NCI-H1694 (cell line): ENCODE measurements at regions not wholly inside any gene's neighbourhood (a gene's known extent, or its start where the extent isn't known, plus 50 kb on each side); places are given as distances from the start of the nearest gene placed in this dataset.

Source experiments
- DNase-seq: peaks from one replicate; lab custom pipeline; 2025; lab: John Stamatoyannopoulos, UW

DNA sequence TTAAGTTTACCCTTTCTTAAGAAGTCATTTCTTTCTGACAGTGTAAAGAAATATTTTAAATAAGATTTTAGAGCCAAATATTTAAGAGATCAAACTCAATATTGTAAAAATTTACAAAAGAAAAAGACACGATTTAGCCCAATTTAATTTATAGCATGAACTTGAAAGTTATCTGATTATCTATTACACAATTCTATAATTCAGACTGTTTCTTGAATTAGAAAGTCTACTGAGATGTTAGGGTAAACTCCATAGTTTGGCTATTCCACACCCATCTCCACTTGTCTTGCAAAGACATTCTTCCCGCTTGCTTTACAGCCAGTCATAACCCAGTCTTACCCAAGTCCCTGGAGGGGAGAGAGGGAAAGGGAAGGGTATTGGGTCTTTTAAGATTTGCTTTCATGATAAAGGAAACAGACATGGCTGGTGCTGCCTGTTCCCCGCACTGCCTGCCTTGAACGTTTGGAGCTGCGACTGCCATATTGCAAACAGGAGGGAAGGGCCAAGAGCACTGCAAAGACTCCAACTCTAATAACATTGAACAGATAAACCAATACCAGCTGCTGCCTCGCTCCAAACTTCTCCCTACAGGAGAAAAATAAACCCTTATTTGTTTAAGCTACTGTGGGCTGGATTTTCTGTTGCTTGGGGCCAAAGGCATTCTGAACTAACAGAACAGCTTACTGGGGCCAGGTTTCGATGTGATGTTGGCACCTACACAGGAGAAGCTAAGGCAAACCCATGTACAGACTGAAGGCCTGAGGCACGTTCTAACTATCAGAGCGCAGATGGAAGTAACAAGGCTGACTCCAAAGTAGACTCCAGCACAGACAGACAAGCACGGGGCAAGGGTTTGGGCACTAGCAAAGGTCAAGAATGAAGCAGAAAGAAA is 552.3 kb upstream of the JARID2 start:
- DNase-seq: no peak

- DNase-seq: no peak
Measured at GRCh38 chr6:14694308-14694707, 551.6 kb upstream of the JARID2 start.

- no peak for DNase-seq
Measured at GRCh38 chr6:14695579-14695978, 550.3 kb upstream of the JARID2 start.

GRCh38 chr6:14696367-14696766 is 549.5 kb upstream of the JARID2 start:
- no peak for DNase-seq

- DNase-seq: no peak
Measured at GRCh38 chr6:14697427-14697826, 548.4 kb upstream of the JARID2 start.

- no peak for DNase-seq
Measured at GRCh38 chr6:14699803-14700601, 545.9 kb upstream of the JARID2 start.

DNA sequence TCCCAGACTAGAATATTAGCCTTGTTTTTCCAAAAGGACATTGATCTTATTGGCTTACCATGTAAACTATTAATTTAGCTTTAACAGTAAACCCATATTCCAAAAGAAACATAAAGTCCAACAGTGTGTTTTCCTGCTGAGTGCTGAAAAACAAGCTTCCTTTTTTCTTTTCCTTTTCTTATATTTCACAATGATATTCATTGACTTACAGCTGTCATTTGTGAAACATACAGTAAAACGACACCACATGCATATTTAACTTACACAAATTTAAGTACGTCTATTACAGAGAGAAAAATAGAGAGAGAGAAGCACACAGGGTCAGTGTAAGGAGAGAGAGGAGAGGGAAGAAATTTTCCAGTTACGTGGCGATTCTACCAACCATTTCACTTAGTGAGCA is 543.9 kb upstream of the JARID2 start:
- DNase-seq: no peak

- DNase-seq: no peak
Measured at GRCh38 chr6:14702678-14703077, 543.2 kb upstream of the JARID2 start.

GRCh38 chr6:14703586-14703985 is 542.3 kb upstream of the JARID2 start:
- DNase-seq: no peak

GRCh38 chr6:14704383-14705271 is 541.2 kb upstream of the JARID2 start:
- no peak for DNase-seq

- DNase-seq: no peak
Measured at GRCh38 chr6:14705841-14706377, 540.0 kb upstream of the JARID2 start.

- DNase-seq: no peak
Measured at GRCh38 chr6:14706378-14706929, 539.4 kb upstream of the JARID2 start.

DNA sequence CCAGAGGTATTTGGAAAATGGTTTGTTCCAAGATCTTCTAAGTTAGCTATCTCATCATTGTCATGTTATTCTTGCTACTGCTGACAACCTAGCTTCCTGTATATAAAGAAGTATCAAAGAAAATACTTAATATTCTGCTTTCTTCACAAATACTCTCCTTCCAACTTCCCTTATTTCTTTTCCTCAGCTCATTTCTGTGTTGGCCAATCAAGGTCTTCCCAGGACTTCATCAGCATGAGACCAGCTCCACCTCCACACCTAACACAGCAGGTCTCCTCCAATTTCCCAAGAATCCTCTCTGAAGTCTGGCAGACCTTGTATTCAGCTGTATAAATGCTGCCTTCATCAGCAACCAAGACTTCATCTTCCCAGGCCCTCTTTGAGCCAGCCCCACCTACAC is 538.6 kb upstream of the JARID2 start:
- DNase-seq: no peak

DNA sequence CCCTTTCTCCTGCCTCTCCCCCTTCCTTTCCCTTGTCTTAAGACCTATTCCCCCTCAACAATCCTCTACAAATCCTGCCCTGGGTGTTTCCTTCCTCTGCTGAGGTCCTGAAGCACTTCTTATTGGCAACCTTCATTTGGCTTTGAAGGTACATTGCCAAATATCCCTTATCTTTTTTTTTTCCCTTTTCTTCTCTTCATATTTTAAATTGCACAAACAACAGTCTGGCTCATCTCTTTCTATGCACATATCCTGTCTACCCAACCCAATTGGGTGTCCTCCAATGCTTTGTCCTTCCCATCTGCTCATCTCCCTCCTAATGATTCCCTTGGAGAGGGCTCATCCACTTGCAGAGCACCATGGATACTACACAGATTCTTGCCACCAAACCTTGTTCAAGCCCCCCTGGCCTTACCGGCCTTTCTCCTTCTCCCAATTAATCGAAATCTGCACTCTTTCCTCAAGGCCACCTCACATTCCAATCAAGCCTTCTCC is 537.9 kb upstream of the JARID2 start:
- peak; percentile 34 for DNase-seq

GRCh38 chr6:14709066-14709670 is 536.7 kb upstream of the JARID2 start:
- no peak for DNase-seq

- no peak for DNase-seq
Measured at GRCh38 chr6:14709900-14710299, 536.0 kb upstream of the JARID2 start.

GRCh38 chr6:14710421-14710820 is 535.4 kb upstream of the JARID2 start:
- DNase-seq: no peak

DNA sequence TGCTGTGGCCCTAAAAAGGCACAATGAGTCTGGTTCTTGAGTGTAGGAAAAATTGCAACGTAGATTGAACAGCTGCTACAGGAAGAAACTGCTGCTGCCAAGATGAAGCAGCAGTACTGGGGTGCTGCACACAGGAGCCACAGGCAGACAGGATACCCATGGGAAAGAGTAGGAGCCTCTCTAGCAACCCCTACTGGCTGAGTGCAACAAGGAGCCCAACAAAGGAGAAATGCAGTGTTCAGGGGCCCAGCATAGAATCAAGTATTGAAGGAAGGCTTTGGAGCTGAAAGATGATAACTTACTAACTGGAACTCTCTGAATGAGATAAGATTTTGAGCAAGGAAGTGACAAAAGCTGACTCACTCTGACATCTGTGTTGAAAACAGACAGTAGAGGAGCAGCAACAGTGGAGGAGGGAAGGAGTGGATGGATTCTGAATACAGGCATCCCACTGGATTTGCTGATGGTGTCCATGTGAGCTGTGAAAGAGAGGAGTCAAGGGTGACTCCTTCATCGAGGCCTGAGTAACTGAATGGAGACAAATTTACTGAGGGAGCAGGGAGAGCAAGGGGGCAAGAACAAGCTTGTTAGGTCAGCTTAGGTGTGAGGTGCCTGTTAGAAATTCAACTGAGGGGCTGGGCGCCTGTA is 534.7 kb upstream of the JARID2 start:
- peak; percentile 84 for DNase-seq

DNA sequence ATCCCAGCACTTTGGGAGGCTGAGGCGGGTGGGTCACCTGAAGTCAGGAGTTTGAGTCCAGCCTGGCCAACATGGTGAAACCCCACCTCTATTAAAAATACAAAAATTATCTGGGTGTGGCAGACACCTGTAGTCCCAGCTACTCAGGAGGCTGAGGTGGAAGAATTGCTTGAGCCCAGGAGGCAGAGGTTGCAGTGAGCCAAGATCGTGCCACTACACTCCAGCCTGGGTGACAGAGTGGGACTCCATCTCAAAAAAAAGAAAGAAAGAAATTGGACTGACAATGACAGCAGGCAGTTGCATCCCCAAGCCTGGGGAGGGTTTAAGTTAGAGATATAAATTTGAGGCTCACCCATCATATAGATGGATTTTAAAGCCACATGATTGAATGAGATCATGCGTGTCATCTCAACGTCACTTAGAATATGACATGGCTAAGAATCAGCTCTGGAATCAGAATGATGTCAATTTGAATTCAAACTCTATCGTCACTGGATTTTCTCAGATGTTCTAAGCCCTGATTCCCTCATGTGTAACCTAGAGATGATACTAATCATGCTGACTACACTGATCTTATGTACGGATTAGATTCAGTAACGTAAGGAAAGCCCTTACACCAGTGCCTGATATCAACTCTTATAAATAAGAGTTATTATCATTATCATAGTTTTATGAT is 534.0 kb upstream of the JARID2 start:
- DNase-seq: no peak
